CD4-positive, alpha-beta T cell (primary cell): ENCODE measurements at regions not wholly inside any gene's neighbourhood (a gene's known extent, or its start where the extent isn't known, plus 50 kb on each side); places are given as distances from the start of the nearest gene placed in this dataset.

Experiments
- ATAC-seq: fragments of 200-7000 bp; cut with Tn5 transposase; one replicate; pipeline ENCODE4 v1.10.0; 2022; ENCODE audit warnings: mild to moderate bottlenecking; ENCODE audit not compliant: poor library complexity
- CTCF ChIA-PET: fragments of 350-600 bp; sonication (Branson Sonifier 250); formaldehyde crosslinking; loops from one replicate; lab custom pipeline; 2021; ENCODE audit warnings: antibody characterized with exemption, inconsistent platforms; lab: Charles Lee
- POLR2A ChIA-PET: fragments of 350-600 bp; sonication (Branson Sonifier 250); formaldehyde crosslinking; loops from one replicate; lab custom pipeline; 2021; ENCODE audit warnings: antibody characterized with exemption, inconsistent platforms; lab: Charles Lee
- DNase-seq, 14 experiments: peaks; one replicate each; pipeline ENCODE4 v3.0.0-alpha.2; 2013 to 2020; ENCODE audit warnings: mixed read lengths in 2 of 14
- H3K27ac ChIP-seq, 2 donors: one replicate each; pipeline versions ENCODE4 v1.5.1 to v1.7.0; 2013; ENCODE audit warnings: low read length in 2 of 2, low read depth in 1 of 2, mild to moderate bottlenecking in 1 of 2
- H3K27me3 ChIP-seq, 2 experiments: 1 replicate in 1 of 2; 2 replicates in 1 of 2; pipeline versions ENCODE4 v1.6.1 to v1.7.0; 2013; ENCODE audit warnings: low read length in 2 of 2, control low read depth in 1 of 2, mild to moderate bottlenecking in 1 of 2, moderate library complexity in 1 of 2; ENCODE audit not compliant: insufficient read depth in 2 of 2, control insufficient read depth in 1 of 2
- H3K36me3 ChIP-seq: one replicate; pipeline ENCODE4 v1.6.1; 2013; ENCODE audit warnings: low read length, control low read depth; ENCODE audit not compliant: insufficient read depth
- H3K4me1 ChIP-seq: one replicate; pipeline ENCODE4 v1.6.1; 2013; ENCODE audit warnings: low read length, control low read depth; ENCODE audit not compliant: insufficient read depth
- H3K4me3 ChIP-seq: one replicate; pipeline ENCODE4 v1.5.1; 2013; ENCODE audit warnings: mild to moderate bottlenecking, low read length, moderate library complexity
- H3K9me3 ChIP-seq, 2 experiments: 1 replicate in 1 of 2; 2 replicates in 1 of 2; pipeline versions ENCODE4 v1.6.1 to v1.7.0; 2013; ENCODE audit warnings: low read length in 2 of 2, mild to moderate bottlenecking in 2 of 2, control low read depth in 1 of 2, moderate library complexity in 1 of 2; ENCODE audit not compliant: control insufficient read depth in 1 of 2, insufficient read depth in 1 of 2
- H3K27ac Mint-ChIP-seq: one replicate; pipeline ENCODE4 v1.8.0; 2020; ENCODE audit warnings: mixed read lengths
- H3K27me3 Mint-ChIP-seq: one replicate; pipeline ENCODE4 v1.8.0; 2021; ENCODE audit warnings: mixed read lengths
- H3K36me3 Mint-ChIP-seq: one replicate; pipeline ENCODE4 v1.8.0; 2021; ENCODE audit warnings: low read depth, mixed read lengths
- H3K4me1 Mint-ChIP-seq: one replicate; pipeline ENCODE4 v1.8.0; 2021; ENCODE audit warnings: low read depth, mixed read lengths
- H3K4me3 Mint-ChIP-seq: one replicate; pipeline ENCODE4 v1.8.0; 2020; ENCODE audit warnings: mild to moderate bottlenecking, mixed read lengths
- H3K9me3 Mint-ChIP-seq: one replicate; pipeline ENCODE4 v1.8.0; 2020; ENCODE audit warnings: mixed read lengths
- CTCF ChIP-seq: fragments of 200-600 bp; IDR thresholded peaks from one replicate; pipeline ENCODE4 v1.8.0; 2022; ENCODE audit warnings: antibody characterized with exemption, mild to moderate bottlenecking
- intact Hi-C, 2 experiments: fragments of 100-400 bp; cut with DNase I in 1 of 2; cut with micrococcal nuclease in 1 of 2; formaldehyde crosslinking; loops; one replicate each; pipeline versions ENCODE4 v1.15.1 to v1.9.0; 2023 to 2025; cut with DNase I, micrococcal nuclease

- Mint-ChIP-seq H3K4me1 (no peaks in the 10 kb centered on the region), H3K27ac (no peak overlapping the region), H3K9me3 (no peaks in the 10 kb centered on the region), H3K4me3 (no peak overlapping the region), H3K36me3 (no peaks in the 10 kb centered on the region), H3K27me3 (no peaks in the 10 kb centered on the region)
- DNase-seq (no peak), ATAC-seq (no peak)
- Histone ChIP-seq H3K4me1 (no peaks in the 10 kb centered on the region), H3K27ac (no peak overlapping the region), H3K9me3 (peaks cover 0 to 4% of the 10 kb centered on the region in 2 experiments), H3K4me3 (no peak overlapping the region), H3K36me3 (no peaks in the 10 kb centered on the region), H3K27me3 (no peaks in the 10 kb centered on the region)
- POLR2A ChIA-PET = no interaction called here
- TF ChIP-seq CTCF = no peak
- intact Hi-C loops = no loop called here
- CTCF ChIA-PET = no interaction called here
Observed at GRCh38 chr16:65845466-65846209, 520.9 kb upstream of the CDH5 start.

DNA sequence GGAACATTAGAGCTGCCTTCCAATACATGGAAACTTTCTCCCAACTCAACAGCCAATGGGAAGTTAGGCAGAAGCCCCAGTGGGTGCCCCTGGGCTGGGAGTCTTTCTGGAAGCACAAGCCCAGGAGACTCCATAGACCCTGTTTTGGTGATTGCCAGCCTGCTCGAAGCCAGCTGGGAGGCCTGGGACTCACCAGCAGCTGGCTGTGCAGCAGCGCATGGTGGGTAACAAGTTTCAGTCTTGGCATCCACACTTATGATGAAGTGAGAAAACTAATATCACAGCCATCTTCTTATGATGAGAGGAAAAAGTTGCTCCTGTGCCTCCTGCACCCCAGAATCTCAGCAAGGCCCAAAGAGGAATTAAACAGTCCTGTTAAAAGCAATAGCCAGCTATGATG lies 522.5 kb upstream of the CDH5 start:
- Mint-ChIP-seq H3K27me3 (no peaks in the 10 kb centered on the region), H3K4me3 (no peak overlapping the region), H3K36me3 (no peaks in the 10 kb centered on the region), H3K4me1 (no peaks in the 10 kb centered on the region), H3K27ac (no peak overlapping the region), H3K9me3 (no peaks in the 10 kb centered on the region)
- ATAC-seq (no peak), DNase-seq (no peak)
- TF ChIP-seq CTCF = no peak
- ChIA-PET POLR2A (no interaction called here), CTCF (no interaction called here)
- Histone ChIP-seq H3K27me3 (no peaks in the 10 kb centered on the region), H3K27ac (no peak overlapping the region), H3K4me1 (no peaks in the 10 kb centered on the region), H3K9me3 (peaks cover 0 to 4% of the 10 kb centered on the region in 2 experiments), H3K36me3 (no peaks in the 10 kb centered on the region), H3K4me3 (no peak overlapping the region)
- intact Hi-C loops = no loop called here

GRCh38 chr16:65842067-65842466 lies 524.4 kb upstream of the CDH5 start:
- Mint-ChIP-seq H3K9me3 (no peaks in the 10 kb centered on the region), H3K27ac (no peak overlapping the region), H3K4me3 (no peak overlapping the region), H3K4me1 (no peaks in the 10 kb centered on the region), H3K27me3 (no peaks in the 10 kb centered on the region), H3K36me3 (no peaks in the 10 kb centered on the region)
- ATAC-seq = no peak
- peaks cover 0 to 4% of the 10 kb centered on the region in 2 experiments for H3K9me3 ChIP-seq
- ChIA-PET POLR2A (no interaction called here), CTCF (interaction anchor here (1.9 kb wide), 1 partner anchor 11 kb away, joined by 4 read pairs; no protein-coding TSS in a partner anchor)
- no peaks in the 10 kb centered on the region for H3K4me1 ChIP-seq
- no peak for TF ChIP-seq CTCF
- no peak for DNase-seq
- H3K4me3 ChIP-seq = no peak overlapping the region
- H3K27me3 ChIP-seq = no peaks in the 10 kb centered on the region
- H3K36me3 ChIP-seq = no peaks in the 10 kb centered on the region
- intact Hi-C loops = no loop called here
- H3K27ac ChIP-seq = no peak overlapping the region
